DND-41 (cell line): ENCODE measurements at regions not wholly inside any gene's neighbourhood (a gene's known extent, or its start where the extent isn't known, plus 50 kb on each side); places are given as distances from the start of the nearest gene placed in this dataset.

Experiments used
- ATAC-seq: fragments of 200-7000 bp; cut with Tn5 transposase; 3 replicates; pipeline ENCODE4 v1.9.1; 2021; ENCODE audit warnings: low read depth; ENCODE audit not compliant: insufficient read depth
- DNase-seq: peaks from one replicate; pipeline ENCODE4 v3.0.0-alpha.2; 2020
- H2AFZ ChIP-seq: 2 replicates; pipeline ENCODE4 v1.6.0; 2012; ENCODE audit warnings: low read depth, low read length
- H3K27ac ChIP-seq: 2 replicates; pipeline ENCODE4 v1.5.1; 2012; ENCODE audit warnings: low read length, inconsistent platforms
- H3K27me3 ChIP-seq: fragments of 200-600 bp; sonication (generic); 2 replicates; pipeline ENCODE4 v1.6.0; 2012; ENCODE audit warnings: low read length, mild to moderate bottlenecking, inconsistent platforms; ENCODE audit not compliant: insufficient read depth, poor library complexity
- H3K36me3 ChIP-seq: 2 replicates; pipeline ENCODE4 v1.5.1; 2012; ENCODE audit warnings: low read length, inconsistent platforms; ENCODE audit not compliant: insufficient read depth
- H3K4me1 ChIP-seq: 2 replicates; pipeline ENCODE4 v1.5.1; 2012; ENCODE audit warnings: mild to moderate bottlenecking, low read length; ENCODE audit not compliant: insufficient read depth
- H3K4me2 ChIP-seq: 2 replicates; pipeline ENCODE4 v1.6.0; 2012; ENCODE audit warnings: mild to moderate bottlenecking, moderate library complexity, low read length, inconsistent platforms; ENCODE audit not compliant: insufficient read depth
- H3K4me3 ChIP-seq, 2 experiments: fragments of 200-600 bp in 1 of 2; shearing (Covaris generic) in 1 of 2; 2 replicates each; pipeline ENCODE4 v1.5.1; 2012 to 2016; ENCODE audit warnings: inconsistent platforms in 2 of 2, low read length in 2 of 2, mild to moderate bottlenecking in 2 of 2, low read depth in 1 of 2, moderate library complexity in 1 of 2
- H3K79me2 ChIP-seq: 2 replicates; pipeline ENCODE4 v1.6.0; 2012; ENCODE audit warnings: low read length, inconsistent platforms; ENCODE audit not compliant: insufficient read depth
- H3K9ac ChIP-seq: 2 replicates; pipeline ENCODE4 v1.6.0; 2012; ENCODE audit warnings: low read depth, mild to moderate bottlenecking, inconsistent platforms, low read length, moderate library complexity
- H3K9me3 ChIP-seq: 2 replicates; pipeline ENCODE4 v1.5.1; 2012; ENCODE audit warnings: low read length, moderate library complexity, mild to moderate bottlenecking, inconsistent platforms; ENCODE audit not compliant: insufficient read depth, severe bottlenecking
- H4K20me1 ChIP-seq: 2 replicates; pipeline ENCODE4 v1.6.0; 2012; ENCODE audit warnings: low read length; ENCODE audit not compliant: insufficient read depth
- EZH2 ChIP-seq: IDR thresholded peaks from 3 replicates; pipeline ENCODE4 v1.6.1; 2012; ENCODE audit warnings: borderline replicate concordance, low read depth, mild to moderate bottlenecking, moderate library complexity, low read length, inconsistent platforms; ENCODE audit not compliant: severe bottlenecking
- TF ChIP-seq, protein P1 (sequence below): IDR thresholded peaks from 2 replicates; pipeline ENCODE4 v1.5.1; 2012; ENCODE audit warnings: borderline replicate concordance, low read length, moderate library complexity, mild to moderate bottlenecking; ENCODE audit not compliant: poor library complexity, severe bottlenecking; ENCODE audit errors: extremely low read depth

GRCh38 chr12:85509857-85510256 lies 229.8 kb downstream of the ALX1 start:
- Histone ChIP-seq H3K9me3 (no peaks in the 10 kb centered on the region), H3K27me3 (no peaks in the 10 kb centered on the region), H3K36me3 (no peaks in the 10 kb centered on the region), H3K4me1 (no peaks in the 10 kb centered on the region), H4K20me1 (no peaks in the 10 kb centered on the region), H2AFZ (no peak overlapping the region), H3K4me2 (no peak overlapping the region), H3K4me3 (no peak overlapping the region), H3K27ac (no peak overlapping the region), H3K9ac (no peak overlapping the region), H3K79me2 (no peaks in the 10 kb centered on the region)
- TF ChIP-seq EZH2 = no peak
- TF ChIP-seq, protein P1, sequence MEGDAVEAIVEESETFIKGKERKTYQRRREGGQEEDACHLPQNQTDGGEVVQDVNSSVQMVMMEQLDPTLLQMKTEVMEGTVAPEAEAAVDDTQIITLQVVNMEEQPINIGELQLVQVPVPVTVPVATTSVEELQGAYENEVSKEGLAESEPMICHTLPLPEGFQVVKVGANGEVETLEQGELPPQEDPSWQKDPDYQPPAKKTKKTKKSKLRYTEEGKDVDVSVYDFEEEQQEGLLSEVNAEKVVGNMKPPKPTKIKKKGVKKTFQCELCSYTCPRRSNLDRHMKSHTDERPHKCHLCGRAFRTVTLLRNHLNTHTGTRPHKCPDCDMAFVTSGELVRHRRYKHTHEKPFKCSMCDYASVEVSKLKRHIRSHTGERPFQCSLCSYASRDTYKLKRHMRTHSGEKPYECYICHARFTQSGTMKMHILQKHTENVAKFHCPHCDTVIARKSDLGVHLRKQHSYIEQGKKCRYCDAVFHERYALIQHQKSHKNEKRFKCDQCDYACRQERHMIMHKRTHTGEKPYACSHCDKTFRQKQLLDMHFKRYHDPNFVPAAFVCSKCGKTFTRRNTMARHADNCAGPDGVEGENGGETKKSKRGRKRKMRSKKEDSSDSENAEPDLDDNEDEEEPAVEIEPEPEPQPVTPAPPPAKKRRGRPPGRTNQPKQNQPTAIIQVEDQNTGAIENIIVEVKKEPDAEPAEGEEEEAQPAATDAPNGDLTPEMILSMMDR = no peak
- peak; percentile 40; the same call in 1 of the 3 replicates for ATAC-seq
- no peak for DNase-seq

DNA sequence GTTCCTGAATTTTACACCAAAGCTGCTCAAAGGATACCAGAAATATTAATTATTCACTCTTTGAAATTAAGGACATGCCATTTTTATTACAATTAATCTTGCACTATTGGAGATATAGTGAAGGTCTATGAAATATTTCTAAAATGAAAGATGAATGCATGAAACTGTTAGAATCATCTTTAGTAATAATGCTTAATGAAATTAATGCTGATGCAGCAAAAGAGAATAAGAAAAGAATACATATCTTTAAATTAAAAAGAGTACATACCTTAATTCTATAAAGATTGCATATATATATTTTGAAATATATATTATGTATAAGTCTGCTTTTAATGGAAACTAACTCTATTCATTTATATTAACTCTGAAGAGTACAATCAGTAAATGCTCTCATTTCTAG lies 236.0 kb downstream of the ALX1 start:
- Histone ChIP-seq H3K27ac (no peak overlapping the region), H4K20me1 (no peaks in the 10 kb centered on the region), H3K4me2 (no peak overlapping the region), H3K9ac (no peak overlapping the region), H2AFZ (no peak overlapping the region), H3K36me3 (no peaks in the 10 kb centered on the region), H3K9me3 (no peaks in the 10 kb centered on the region), H3K79me2 (no peaks in the 10 kb centered on the region), H3K4me1 (no peaks in the 10 kb centered on the region), H3K4me3 (no peak overlapping the region), H3K27me3 (no peaks in the 10 kb centered on the region)
- ATAC-seq (no peak), DNase-seq (no peak)
- TF ChIP-seq, protein P1 = no peak
- TF ChIP-seq EZH2 = no peak

DNA sequence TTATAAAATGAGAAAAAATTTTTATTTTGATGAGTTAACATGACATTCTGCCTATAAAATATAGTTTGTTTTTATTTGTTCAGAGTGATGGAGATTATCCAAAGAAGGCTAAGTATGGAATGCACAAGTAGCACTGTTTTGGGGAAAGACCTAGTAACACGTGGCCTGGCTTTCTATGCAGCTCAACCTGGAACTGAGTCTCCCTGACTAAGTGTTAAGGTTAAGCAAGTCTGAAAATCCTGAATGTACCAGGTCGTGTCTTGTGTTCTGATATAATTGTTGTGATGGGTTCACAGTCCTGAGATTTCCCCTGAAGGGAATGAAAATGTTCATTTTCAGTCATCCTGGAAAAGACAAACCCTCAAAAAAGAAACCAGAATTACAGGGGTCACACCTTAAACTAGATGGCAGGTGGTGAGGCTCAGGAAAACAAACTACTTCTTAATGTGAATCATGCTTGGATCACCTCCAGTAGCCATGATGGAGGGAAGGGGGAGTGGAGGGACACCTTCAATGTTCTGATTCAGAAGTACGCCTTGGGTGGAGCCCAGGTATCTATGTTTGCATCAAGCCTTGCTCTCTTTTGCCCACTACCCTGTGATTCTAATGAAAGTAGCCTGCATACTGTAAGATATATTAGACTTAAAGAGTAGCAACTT lies 236.8 kb downstream of the ALX1 start:
- no peaks in the 10 kb centered on the region for H3K4me1 ChIP-seq
- H3K27me3 ChIP-seq = no peaks in the 10 kb centered on the region
- no peak for TF ChIP-seq EZH2
- TF ChIP-seq, protein P1 = no peak
- no peaks in the 10 kb centered on the region for H3K9me3 ChIP-seq
- no peaks in the 10 kb centered on the region for H4K20me1 ChIP-seq
- H3K79me2 ChIP-seq = no peaks in the 10 kb centered on the region
- DNase-seq (no peak), ATAC-seq (no peak)
- no peak overlapping the region for H3K9ac ChIP-seq
- H3K4me3 ChIP-seq = no peak overlapping the region
- H3K4me2 ChIP-seq = no peak overlapping the region
- H2AFZ ChIP-seq = no peak overlapping the region
- H3K36me3 ChIP-seq = no peaks in the 10 kb centered on the region
- H3K27ac ChIP-seq = no peak overlapping the region
